ENCODE measurements at regions not wholly inside any gene's neighbourhood (a gene's known extent, or its start where the extent isn't known, plus 50 kb on each side); places are given as distances from the start of the nearest gene placed in this dataset.

- Histone ChIP-seq H3K4me3 (replicated peaks in 1 of 3; ENCODE audit: insufficient read depth in 1 of 3, low read depth in 1 of 3, low read length in 3 of 3) (no peak overlapping the region), H2AFZ (ENCODE audit: low read depth, low read length) (no peak overlapping the region), H3K27me3 (ENCODE audit: control insufficient read depth in 2 of 2, insufficient read depth in 2 of 2, low read length in 2 of 2) (peaks cover 1 to 11% of the 10 kb centered on the region in 2 experiments), H3K9me3 (replicated peaks; ENCODE audit: control insufficient read depth, insufficient read depth, low read length) (no peaks in the 10 kb centered on the region), H3K9me1 (replicated peaks; ENCODE audit: control insufficient read depth, extremely low read depth, insufficient read depth, low read length) (no peaks in the 10 kb centered on the region), H3K9ac (replicated peaks; ENCODE audit: extremely low read depth, insufficient read depth, low read length) (no peak overlapping the region), H3K4me1 (ENCODE audit: control insufficient read depth, extremely low read depth, insufficient read depth, low read length) (no peaks in the 10 kb centered on the region), H4K20me1 (replicated peaks; ENCODE audit: control insufficient read depth, extremely low read depth, insufficient read depth, low read length) (no peaks in the 10 kb centered on the region), H3K27ac (ENCODE audit: insufficient read depth, low read depth, low read length) (no peak overlapping the region), H3K79me2 (ENCODE audit: control insufficient read depth, insufficient read depth, low read length) (no peaks in the 10 kb centered on the region), H3K36me3 (ENCODE audit: control insufficient read depth in 2 of 2, extremely low read depth in 1 of 2, insufficient read depth in 2 of 2, low read length in 2 of 2) (no peaks in the 10 kb centered on the region), H3K4me2 (ENCODE audit: insufficient read depth, low read length) (no peak overlapping the region)
- FAIRE-seq (no peak), DNase-seq (ENCODE audit: low read depth, low spot score) (no peak)
- ChIA-PET POLR2A (no interaction called here), CTCF (interaction anchor here (0.9 to 1.4 kb wide), 3 partner anchors 18 to 39 kb away, joined by 3 to 4 read pairs (median 3); no protein-coding TSS in a partner anchor)
- no TSS peak for BruUV-seq (replicated peaks)
- dilution Hi-C loops (cut with MboI; ENCODE audit: extremely low pct_ligation_motif_present, low sequenced_read_pairs) = no loop called here
- intact Hi-C loops (cut with micrococcal nuclease) = no loop called here
- TF ChIP-seq FOS (IDR thresholded peaks at IDR 0.05; ENCODE audit: borderline replicate concordance, insufficient read depth, low read length) = no peak
- TF ChIP-seq CTCF (IDR thresholded peaks at IDR 0.05; ENCODE audit: extremely low read depth in 1 of 2, insufficient read depth in 1 of 2, low read depth in 1 of 2, low read length in 2 of 2) = no peak
- no peak for TF ChIP-seq POLR2AphosphoS5 (IDR thresholded peaks at IDR 0.05; ENCODE audit: insufficient read depth, low read depth, low read length)
- TF ChIP-seq MAX (IDR thresholded peaks at IDR 0.05; ENCODE audit: insufficient read depth, insufficient read length) = no peak
- no peak for TF ChIP-seq EZH2 (IDR thresholded peaks at IDR 0.05; ENCODE audit: borderline replicate concordance, low read depth, low read length, severe bottlenecking)
- no peak for TF ChIP-seq POLR2A (IDR thresholded peaks at IDR 0.05; ENCODE audit: low read depth, low read length)
- TF ChIP-seq MYC (IDR thresholded peaks at IDR 0.05; ENCODE audit: low read depth, low read length) = no peak
- TF ChIP-seq JUN (IDR thresholded peaks at IDR 0.05; ENCODE audit: borderline replicate concordance, insufficient read depth, insufficient read length, low read depth) = no peak
- no peak for TF ChIP-seq GATA2 (IDR thresholded peaks at IDR 0.05; ENCODE audit: insufficient read depth, insufficient read length, low read depth, low read length)
Measured at GRCh38 chr2:196568506-196568905, 71.0 kb upstream of the CCDC150 start.

Data from endothelial cell of umbilical vein (primary cell).